CD4-positive, alpha-beta T cell treated with Interleukin-15 for 1 hour (primary cell): ENCODE measurements at regions not wholly inside any gene's neighbourhood (a gene's known extent, or its start where the extent isn't known, plus 50 kb on each side); places are given as distances from the start of the nearest gene placed in this dataset.
"Not testable (repeated sequence)": the region's sequence is repeated elsewhere in the genome, so short reads cannot be mapped to it uniquely, and the experiment has no call there.

Experiments
- DNase-seq: peaks from one replicate; pipeline ENCODE4 v3.0.0-alpha.2; 2020

GRCh38 chr6:141753180-141753579, 379.5 kb upstream of the GJE1 start:
- no peak for DNase-seq

GRCh38 chr6:141752677-141753076, 380.0 kb upstream of the GJE1 start:
- DNase-seq, result no peak

- DNase-seq, result not testable (repeated sequence)
These were observed 386.4 kb upstream of the GJE1 start for GRCh38 chr6:141746324-141746723.

GRCh38 chr6:141744971-141745370, 387.8 kb upstream of the GJE1 start:
- DNase-seq, result no peak

DNA sequence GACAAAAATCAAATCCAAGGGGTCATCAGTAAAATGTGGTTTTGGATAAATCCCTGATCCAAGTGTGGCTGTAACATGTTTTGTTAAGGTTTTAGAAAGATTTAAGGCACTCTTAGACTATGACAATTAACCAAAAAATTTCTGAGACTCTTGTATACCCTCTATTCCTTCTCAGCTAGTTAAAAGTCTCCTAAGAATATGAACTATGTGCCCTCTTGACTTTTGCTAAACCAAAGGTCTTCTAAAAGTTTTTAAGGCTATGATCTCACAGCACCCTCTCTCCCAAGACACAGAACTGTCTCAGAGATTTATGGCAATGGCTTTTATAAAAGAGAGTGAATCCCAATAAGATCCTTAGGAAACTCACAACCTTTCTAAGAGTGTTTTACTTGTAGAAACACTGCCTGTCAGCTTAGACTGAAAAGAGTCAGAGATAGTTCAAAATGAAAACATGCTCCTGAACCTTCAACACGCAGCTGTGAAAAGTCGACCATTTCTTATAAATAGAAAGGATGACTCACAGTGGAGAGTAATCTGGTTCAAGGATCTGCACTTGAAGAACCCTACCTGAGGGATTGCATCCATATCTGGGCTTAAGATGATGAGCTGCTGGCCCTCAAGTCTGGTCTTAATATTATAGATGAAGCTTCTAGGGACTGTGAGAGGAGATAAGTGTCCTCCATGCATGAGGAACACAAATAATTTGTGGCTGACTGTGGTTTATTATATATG, 388.4 kb upstream of the GJE1 start:
- DNase-seq, result no peak

DNA sequence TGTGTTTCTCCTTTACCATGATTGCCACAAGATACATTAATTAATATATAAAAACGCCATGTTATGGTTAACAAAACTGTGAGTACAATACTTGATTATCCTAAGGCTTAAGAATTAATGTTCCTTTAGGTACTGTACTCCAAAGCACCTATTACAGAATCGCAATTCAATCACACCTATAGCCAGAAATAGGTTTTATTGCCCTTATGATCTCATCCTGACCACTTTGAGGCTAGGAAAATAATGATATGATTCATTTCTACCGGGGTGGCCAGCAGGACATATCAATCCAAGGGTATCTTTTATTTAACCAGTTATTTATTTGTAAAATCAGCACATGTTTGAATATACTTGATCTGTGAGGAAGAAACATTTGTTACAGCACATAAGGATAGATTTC, 396.6 kb upstream of the GJE1 start:
- DNase-seq, result no peak

DNA sequence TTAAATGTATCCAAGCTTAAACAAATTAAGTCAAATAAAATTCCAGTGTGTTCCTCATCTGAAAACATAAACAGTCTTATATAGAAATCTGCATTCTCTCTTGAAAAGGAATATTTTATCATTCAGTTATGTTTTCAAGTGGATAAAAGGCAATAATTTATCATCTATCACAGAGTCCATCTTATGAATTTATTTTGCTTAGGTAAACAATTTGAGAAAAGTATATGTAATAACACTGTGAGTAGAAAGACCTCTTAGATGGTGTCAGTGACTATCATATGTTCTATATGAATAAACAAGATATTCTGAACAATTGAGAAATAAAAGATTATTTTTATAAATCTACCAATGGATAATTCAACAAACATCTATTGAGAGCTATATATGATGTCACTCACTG, 397.6 kb upstream of the GJE1 start:
- DNase-seq, result no peak

- DNase-seq, result no peak
These were observed 398.5 kb upstream of the GJE1 start for GRCh38 chr6:141734071-141734840.

DNA sequence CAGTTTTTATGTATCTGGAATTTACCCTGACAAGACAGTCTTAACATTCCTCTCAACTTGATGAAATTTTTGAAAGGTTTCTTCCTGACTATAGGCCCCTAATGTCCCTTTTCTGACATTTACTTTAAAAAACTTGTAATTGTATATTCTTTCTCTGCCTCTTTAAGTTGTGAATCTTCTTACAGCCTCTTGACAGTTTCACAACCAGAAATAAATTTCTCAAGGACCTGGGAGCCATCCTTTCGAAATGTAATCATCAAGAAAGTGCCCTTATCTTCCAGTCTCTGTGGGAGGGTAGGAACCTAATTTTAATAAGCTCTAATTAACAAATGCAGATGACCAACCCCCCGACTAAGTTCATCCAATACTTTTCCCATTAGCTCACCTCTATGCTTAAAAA, 403.6 kb upstream of the GJE1 start:
- no peak for DNase-seq

- DNase-seq, result no peak
These were observed 404.4 kb upstream of the GJE1 start for GRCh38 chr6:141728330-141728729.

DNA sequence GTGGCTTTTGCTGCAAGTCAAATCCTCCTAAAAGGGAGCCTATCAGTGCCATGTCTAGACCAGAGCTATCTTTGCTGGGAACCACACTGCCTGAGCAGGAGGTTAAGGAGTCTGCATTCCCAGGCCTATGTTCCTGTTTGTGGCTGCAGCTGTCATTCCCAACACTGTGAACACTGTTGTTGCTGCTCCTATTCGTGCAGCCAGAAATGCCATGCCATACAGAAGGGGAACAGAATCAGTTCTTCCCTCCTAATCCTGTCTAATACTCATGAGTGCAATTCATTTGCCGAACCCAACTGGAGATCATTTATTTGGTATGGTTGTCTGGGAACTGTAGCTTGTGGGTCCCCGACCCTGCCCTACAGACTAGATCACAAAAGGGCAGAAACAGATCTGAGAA, 406.5 kb upstream of the GJE1 start:
- no peak for DNase-seq

DNA sequence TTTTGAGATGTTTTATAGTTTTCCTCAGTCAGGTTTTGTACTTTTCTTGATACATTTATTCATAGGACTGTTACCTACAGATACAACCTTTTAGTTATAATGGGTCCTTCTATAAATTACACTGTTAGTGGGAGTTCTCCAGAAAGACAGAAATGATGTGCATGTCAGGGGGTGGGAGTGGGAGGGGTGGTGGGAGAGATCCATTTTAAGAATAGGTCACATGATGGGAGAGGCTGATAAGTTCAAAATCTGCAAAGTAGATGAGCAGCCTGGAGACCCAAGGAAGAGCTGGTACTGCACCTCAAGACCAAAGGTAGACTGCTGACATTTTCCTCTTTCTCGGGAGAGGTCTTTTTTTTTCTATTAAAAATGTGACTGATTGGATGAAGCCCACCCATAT, 408.0 kb upstream of the GJE1 start:
- no peak for DNase-seq

GRCh38 chr6:141719476-141719875, 413.2 kb upstream of the GJE1 start:
- no peak for DNase-seq

GRCh38 chr6:141705431-141705830, 427.3 kb upstream of the GJE1 start:
- no peak for DNase-seq

DNA sequence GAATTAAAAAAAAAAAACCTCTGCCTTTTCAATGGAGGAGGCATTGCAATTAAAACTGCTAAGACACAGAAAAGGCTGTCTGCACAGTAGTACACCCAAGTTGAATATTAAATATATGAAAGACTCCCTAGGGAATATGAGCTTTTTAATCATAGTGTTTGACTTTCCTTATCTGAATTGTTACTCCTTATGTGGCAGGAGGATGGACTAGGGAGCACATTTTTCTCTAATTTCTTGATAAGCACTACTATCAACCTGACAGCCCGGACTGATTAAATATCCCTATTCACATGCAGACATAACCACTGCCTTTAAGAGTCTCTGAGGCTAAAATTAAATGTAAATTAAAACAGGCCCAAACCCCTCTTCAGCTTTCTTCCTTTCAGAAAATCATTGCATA, 428.6 kb upstream of the GJE1 start:
- DNase-seq, result no peak

- no peak for DNase-seq
These were observed 431.0 kb upstream of the GJE1 start for GRCh38 chr6:141701732-141702131.

- DNase-seq, result no peak
These were observed 431.9 kb upstream of the GJE1 start for GRCh38 chr6:141700819-141701218.

DNA sequence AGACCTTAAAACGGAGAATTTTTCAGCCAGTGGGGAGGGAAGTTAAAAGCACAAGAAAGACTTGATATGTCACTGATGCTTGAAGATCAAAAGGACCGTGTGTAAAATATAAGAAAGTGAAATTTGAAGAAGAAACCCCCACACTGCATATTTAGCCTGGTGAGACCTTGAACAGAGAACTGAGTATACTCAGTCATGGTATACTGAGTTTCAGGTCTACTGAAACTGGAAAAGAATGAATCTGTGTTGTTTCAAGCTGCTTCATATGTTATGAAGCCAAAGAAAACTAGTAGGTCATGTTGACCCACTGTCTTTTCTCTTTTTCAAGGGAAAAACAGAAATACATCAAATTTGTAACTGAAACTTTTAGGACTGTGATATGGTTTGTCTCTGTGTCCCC, 443.8 kb upstream of the GJE1 start:
- no peak for DNase-seq

DNA sequence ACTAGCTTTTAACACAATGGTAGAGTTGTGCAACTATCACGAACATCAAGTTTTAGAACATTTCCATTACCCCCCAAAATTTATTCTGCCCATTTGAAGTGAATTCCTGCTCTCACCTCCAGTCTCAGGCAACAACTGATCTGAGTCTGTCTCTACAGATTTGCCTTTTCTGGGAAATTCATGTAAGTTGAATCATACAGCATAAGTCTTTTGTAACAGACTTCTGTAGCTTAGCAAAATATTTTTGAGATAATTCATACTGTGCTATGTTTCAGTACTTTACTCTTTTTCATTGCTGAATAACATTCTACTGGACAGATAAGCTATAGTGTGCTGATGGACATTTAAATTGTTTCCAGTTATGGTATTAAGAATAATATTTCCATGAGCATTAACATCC, 447.3 kb upstream of the GJE1 start:
- DNase-seq, result no peak

GRCh38 chr6:141682391-141682790, 450.3 kb upstream of the GJE1 start:
- DNase-seq, result no peak

GRCh38 chr6:141677598-141678211, 455.0 kb upstream of the GJE1 start:
- no peak for DNase-seq

GRCh38 chr6:141675957-141676356, 456.8 kb upstream of the GJE1 start:
- no peak for DNase-seq

DNA sequence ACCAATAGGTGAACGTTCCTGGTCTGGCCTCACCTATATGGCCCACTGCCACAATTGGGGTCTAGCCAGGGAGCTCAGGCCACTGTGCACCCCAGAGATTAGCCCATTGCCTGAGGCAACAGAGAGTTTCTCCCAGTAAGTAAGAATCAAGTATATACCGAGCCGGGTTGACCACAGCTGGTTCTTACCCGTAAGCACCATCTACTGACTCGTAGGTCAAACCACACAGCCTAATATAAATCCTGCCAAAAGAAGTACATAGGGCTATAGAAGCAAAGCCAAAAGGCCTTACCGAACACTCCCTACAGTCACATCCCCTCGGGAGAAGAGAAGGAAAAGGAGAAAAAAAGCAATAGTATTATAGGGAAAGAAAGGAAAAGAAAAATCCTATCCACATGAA, 463.6 kb upstream of the GJE1 start:
- no peak for DNase-seq
